T follicular helper cell (primary cell): ENCODE measurements at regions not wholly inside any gene's neighbourhood (a gene's known extent, or its start where the extent isn't known, plus 50 kb on each side); places are given as distances from the start of the nearest gene placed in this dataset.
"Not testable (repeated sequence)": the region's sequence is repeated elsewhere in the genome, so short reads cannot be mapped to it uniquely, and the experiment has no call there.

Experiments
- DNase-seq: peaks from one replicate; pipeline ENCODE4 v3.0.0-alpha.2; 2020; ENCODE audit warnings: low read depth

GRCh38 chr6:14290772-14291330, 173.3 kb downstream of the CD83 start:
- no peak for DNase-seq

DNA sequence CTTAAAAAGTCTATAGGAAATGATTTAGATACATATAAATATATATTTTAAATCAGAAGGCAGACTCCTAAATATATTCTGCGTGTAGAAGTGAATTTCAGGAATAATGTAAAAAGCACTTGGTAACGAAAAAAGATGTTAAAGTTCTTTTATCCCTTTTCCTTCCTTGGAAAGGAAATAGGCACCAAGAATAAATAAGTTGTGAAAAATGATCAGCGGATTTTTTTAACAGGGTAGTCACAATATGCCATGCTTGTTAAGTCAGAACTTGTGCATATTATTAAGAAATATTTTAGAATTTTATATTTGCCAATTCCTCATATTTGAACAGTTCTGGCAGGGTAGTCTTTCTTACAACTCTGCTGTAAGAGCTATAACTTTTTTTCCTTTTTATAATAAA, 173.8 kb downstream of the CD83 start:
- DNase-seq = no peak

- no peak for DNase-seq
Observed at GRCh38 chr6:14292119-14292518, 174.5 kb downstream of the CD83 start.

DNA sequence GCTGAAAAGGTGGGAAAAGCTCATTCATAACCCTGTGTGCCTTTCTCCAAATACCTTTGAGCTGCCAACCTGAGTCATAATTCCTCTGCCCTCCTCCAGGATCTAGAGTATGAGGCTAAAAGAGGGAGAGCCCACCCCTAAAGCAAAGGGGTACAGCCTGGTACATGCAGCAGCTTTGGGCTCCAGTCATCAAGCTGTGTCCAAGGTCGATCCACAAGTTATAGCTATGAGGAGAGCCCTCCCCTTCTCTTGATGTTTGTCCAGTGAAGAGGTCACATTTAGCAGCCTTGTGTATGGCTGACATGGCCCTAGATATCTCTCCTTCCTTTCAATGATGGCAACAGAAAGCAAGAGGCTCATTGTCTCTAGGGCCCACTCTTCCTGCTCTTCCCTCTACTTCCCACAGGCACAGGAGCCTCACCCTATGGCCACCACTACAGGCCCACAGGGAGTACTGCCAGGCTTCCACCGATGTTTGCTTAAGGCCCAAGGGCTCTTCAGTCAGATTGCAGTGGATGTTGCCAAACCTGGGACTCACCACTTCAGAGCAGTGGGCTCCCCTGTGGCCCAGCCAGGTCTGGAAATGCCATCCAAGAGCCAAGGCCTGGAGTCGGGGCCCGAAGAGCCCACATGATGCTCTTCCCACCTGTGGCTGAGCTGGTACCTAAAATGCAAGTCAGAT, 176.8 kb downstream of the CD83 start:
- DNase-seq = no peak

- DNase-seq = not testable (repeated sequence)
Observed at GRCh38 chr6:14296698-14297097, 179.1 kb downstream of the CD83 start.

DNA sequence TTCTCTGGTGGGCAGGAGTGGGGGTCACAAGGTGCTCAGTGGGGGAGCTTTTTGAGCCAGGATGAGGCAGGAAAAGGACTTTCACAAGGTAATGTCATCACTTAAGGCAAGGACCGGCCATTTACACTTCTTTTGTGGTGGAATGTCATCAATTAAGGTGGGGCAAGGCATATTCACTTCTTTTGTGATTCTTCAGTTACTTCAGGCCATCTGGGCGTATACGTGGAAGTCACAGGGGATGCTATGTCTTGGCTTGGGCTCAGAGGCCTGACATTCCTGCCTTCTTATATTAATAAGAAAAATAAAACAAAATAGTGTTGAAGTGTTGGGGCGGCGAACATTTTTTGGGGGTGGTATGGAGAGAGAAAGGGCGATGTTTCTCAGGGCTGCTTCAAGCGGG, 179.5 kb downstream of the CD83 start:
- not testable (repeated sequence) for DNase-seq

DNA sequence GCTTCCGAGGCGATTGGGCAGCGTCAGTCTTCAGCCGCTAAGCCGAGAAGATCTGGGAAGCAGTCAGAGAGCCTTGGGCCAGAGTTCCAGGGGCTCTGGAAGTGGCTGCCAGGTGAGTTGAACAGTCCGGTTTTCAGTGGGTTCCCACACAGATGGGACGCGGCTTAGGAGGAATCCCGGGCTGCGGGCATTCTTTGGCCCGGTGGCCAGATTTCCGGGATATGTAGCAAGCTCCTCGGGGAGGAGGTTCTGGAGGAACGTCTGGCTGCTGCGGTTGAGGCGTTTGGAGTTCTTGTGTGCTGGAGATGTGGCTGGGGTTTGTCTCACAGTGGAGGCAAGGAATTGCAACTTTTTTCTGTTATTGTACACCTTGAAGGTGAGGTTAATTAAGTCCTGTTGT, 182.6 kb downstream of the CD83 start:
- not testable (repeated sequence) for DNase-seq

DNA sequence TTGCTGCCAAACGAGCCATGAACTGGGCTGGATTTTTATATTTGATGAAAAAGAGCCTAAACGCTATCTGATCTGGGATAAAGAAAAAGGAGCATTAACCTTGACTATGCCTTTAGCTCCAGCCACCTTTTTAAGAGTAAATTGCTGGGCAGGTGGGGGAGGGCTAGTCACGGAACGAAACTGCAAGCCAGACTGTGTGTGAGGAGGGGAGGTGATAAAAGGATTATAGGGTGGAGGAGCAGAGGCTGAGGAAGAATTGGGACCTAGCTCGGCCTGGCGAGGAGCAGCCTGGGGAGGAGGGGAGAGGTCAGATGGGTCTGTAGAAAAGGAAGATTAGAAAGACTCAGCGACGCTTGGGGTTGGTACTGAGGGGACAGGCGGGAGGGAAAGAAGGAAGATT, 183.1 kb downstream of the CD83 start:
- DNase-seq = not testable (repeated sequence)

DNA sequence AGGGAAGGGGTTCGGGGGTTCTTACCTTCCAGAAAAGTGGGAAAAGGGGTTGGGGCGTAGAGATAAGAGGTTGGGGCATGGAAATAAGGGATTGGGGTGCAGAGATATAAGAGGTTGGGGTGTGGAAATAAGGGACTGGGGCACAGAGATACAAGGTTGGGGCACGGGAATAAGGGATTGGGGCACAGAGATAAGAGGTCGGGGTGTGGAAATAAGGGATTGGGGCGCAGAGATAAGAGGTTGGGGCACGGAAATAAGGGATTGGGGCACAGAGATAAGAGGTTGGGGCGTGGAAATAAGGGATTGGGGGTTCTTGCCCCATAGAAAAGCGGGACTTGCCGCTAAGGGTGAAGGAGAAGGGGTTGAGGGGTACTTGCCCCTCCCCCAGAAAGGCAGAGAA, 183.9 kb downstream of the CD83 start:
- DNase-seq = not testable (repeated sequence)

DNA sequence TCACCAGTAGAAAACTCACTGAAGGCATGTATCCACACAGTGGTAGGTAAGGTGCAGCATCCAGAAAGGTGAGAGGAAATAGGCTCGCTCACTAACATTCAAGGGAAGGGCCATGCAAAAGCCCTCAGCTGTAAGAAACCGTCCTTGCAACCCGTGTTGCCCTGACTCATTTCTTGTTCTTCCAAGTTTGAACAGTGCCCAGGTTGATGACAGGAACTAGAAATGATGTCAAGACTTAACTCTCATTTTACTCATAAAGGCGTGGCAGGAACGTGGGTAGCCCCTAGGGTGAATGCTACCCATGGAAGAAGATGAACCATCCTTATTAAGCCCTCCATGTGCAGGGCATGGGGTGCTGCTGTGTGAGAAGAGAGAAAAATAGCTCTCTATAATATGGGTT, 187.6 kb downstream of the CD83 start:
- no peak for DNase-seq

GRCh38 chr6:14305624-14306023, 188.1 kb downstream of the CD83 start:
- no peak for DNase-seq

GRCh38 chr6:14306151-14306906, 188.8 kb downstream of the CD83 start:
- no peak for DNase-seq

DNA sequence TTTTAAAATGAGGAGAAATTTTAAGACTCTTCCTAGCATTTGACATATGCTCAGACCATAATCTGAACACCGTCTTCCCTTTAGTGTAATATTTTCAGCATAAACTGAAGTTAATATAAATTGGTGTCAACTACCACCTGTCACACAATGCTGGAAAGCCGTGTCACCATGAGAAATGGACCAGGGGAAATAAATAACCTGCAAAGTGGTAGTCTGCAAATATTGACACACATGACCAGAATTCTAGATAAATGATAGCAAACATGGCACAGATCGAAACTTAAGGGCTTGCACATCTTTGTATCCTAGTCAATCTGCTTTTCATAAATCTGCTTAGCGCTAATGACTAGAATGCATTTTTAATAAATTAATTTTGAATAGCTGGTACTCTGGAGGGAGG, 191.9 kb downstream of the CD83 start:
- no peak for DNase-seq

GRCh38 chr6:14309951-14310445, 192.4 kb downstream of the CD83 start:
- no peak for DNase-seq

DNA sequence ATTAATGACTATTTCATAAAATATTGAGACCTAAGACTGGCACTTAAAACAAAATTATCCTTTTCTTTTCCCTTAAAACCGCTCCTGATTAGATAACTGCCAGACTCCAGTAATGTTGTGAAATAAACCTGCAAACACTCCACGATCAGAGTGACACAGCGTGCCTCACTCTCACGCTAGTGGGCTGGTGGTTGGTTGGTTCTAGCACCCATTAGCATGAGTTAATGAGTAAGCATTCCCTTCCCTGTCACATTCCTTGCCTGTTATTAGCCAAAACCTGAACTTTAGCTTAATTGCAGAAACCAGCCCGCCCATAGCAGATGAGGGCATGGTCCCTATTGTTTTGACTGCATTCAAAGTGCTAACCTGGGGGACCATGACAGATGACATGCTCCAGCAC, 193.4 kb downstream of the CD83 start:
- DNase-seq = no peak

DNA sequence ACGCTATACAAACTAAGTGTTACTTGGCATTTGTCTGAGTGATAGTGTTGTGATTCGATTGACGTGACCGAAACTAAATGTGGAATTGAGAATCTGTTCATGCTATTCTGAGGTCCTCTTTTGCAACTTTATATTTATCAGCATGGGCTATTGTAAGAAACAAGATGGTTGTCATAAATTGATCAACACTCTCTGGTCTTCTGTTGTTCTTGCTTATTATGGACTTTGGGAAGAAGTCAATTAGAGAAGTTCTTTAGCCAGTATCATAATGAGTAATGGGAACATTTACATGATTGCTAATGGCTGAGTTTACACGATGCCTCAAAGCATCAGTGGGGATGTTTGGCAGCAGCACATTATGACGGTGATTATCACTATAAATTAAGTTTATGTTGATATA, 195.0 kb downstream of the CD83 start:
- DNase-seq = no peak

GRCh38 chr6:14313248-14313647, 195.7 kb downstream of the CD83 start:
- DNase-seq = no peak

- DNase-seq = no peak
Observed at GRCh38 chr6:14315353-14315752, 197.8 kb downstream of the CD83 start.

- DNase-seq = no peak
Observed at GRCh38 chr6:14316651-14317386, 199.2 kb downstream of the CD83 start.

- no peak for DNase-seq
Observed at GRCh38 chr6:14317387-14317970, 199.9 kb downstream of the CD83 start.

- no peak for DNase-seq
Observed at GRCh38 chr6:14320332-14320731, 202.8 kb downstream of the CD83 start.
